ENCODE measurements at regions not wholly inside any gene's neighbourhood (a gene's known extent, or its start where the extent isn't known, plus 50 kb on each side); places are given as distances from the start of the nearest gene placed in this dataset.

DNA sequence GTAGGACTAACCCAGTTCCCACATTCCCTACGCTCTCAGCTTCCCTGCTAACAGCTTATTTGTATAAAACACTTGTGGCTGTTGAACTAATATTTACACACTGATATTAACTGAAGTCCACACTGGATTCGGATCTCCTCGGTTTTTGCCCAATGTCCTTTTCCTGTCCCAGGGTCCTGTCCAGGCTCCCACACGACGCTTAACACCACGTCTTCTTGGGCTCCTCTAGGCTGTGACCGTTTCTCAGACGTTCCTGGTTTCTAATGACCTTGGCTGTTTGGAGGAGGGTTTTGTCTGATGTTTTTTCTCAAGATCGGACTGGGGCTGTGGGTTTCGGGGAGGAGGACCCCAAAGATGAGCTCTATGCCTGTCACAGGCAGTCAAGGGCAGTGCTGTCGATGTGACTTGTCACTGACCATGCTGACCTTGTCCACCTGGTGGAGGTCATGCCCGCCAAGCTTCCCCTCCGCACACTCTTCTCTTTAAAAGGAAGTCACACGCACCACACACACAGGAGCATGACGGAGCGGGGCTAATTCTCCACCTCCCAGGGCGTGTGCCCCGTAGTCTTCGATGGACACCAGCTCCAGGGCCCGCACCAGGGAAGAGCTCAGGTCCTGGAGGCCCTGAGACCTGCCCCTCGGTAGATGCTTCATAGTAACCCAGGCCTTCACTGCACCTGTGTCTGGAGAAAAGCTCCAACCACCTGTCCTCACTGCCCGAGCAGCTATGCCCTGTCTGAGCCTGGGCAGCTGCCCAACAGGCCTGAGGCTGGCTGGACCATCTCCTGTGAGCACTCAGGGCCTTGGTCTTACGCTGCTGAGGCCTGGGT is 72.0 kb downstream of the TTLL2 start:
- TF ChIP-seq, protein P1, sequence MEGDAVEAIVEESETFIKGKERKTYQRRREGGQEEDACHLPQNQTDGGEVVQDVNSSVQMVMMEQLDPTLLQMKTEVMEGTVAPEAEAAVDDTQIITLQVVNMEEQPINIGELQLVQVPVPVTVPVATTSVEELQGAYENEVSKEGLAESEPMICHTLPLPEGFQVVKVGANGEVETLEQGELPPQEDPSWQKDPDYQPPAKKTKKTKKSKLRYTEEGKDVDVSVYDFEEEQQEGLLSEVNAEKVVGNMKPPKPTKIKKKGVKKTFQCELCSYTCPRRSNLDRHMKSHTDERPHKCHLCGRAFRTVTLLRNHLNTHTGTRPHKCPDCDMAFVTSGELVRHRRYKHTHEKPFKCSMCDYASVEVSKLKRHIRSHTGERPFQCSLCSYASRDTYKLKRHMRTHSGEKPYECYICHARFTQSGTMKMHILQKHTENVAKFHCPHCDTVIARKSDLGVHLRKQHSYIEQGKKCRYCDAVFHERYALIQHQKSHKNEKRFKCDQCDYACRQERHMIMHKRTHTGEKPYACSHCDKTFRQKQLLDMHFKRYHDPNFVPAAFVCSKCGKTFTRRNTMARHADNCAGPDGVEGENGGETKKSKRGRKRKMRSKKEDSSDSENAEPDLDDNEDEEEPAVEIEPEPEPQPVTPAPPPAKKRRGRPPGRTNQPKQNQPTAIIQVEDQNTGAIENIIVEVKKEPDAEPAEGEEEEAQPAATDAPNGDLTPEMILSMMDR (IDR thresholded peaks at IDR 0.05) = no peak
- TF ChIP-seq POLR2A (IDR thresholded peaks at IDR 0.05) = no peak
- no peak overlapping the region for H3K27ac ChIP-seq
- no peaks in the 10 kb centered on the region for H3K9me3 ChIP-seq
- 56 to 77% methylated on average over 8 to 11 of the region's 23 CpGs for WGBS, 2 donors
- DNase-seq = no peak
- H3K27me3 ChIP-seq = peaks cover 0 to 8% (median 0%) of the 10 kb centered on the region in 4 donors
- no peaks in the 10 kb centered on the region for H3K4me1 ChIP-seq
- intact Hi-C loops (cut with DNase I) = no loop called here
- no peak overlapping the region for H3K4me3 ChIP-seq
- no peaks in the 10 kb centered on the region for H3K36me3 ChIP-seq

GRCh38 chr6:167397712-167398111 is 72.8 kb downstream of the TTLL2 start:
- Histone ChIP-seq H3K27me3 (peaks cover 0 to 13% (median 0%) of the 10 kb centered on the region in 4 donors), H3K4me1 (no peaks in the 10 kb centered on the region), H3K36me3 (no peaks in the 10 kb centered on the region), H3K9me3 (no peaks in the 10 kb centered on the region), H3K4me3 (no peak overlapping the region), H3K27ac (no peak overlapping the region)
- no peak for DNase-seq
- intact Hi-C loops (cut with DNase I) = no loop called here
- TF ChIP-seq, protein P1 (IDR thresholded peaks at IDR 0.05) = no peak
- TF ChIP-seq POLR2A (IDR thresholded peaks at IDR 0.05) = no peak
- 80 to 98% methylated on average over 4 to 5 of the region's 6 CpGs for WGBS, 2 donors

DNA sequence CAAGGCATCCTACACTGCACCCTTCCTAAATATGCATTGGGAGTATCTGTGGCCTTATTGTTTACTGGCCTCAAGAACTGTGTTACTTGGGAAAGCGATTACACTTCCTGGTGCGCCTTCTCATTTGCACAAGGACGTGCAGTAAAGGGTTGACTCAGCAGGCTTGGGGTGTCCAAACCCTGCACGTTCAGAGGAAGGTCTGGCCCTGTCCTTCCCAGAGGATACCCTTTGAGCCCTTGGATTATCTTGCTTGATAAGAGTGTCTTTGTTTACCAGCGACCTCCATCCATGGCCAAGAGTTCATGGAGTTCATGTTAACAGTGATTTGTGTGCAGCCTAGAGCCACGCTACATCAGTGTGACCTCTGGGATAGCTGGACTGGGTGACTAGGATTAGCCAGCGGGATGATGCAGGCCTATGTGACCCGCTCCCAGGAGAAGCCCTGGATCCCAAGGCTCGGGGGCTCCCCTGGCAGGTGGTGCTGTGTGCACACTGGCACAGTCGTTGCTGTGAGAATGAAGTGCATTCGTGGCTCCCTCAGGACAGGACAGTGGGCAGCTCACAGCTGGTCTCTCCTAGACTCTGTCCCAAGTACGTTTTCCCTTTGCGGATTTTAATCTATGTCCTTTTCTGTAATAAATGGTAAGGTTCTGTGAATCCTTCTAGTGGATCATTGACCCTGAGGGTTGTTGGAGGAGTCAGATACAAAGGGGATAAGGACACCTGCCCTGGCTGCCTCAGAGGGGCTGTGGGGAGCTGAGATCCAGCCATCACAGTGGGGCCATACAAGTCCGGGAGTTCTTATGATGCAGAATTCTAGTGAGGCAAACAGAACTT is 73.5 kb downstream of the TTLL2 start:
- Histone ChIP-seq H3K4me3 (no peak overlapping the region), H3K4me1 (no peaks in the 10 kb centered on the region), H3K27me3 (peaks cover 0 to 13% (median 0%) of the 10 kb centered on the region in 4 donors), H3K9me3 (no peaks in the 10 kb centered on the region), H3K36me3 (no peaks in the 10 kb centered on the region), H3K27ac (no peak overlapping the region)
- WGBS, 2 donors = 87 to 88% methylated on average over 4 to 6 of the region's 14 CpGs
- no peak for DNase-seq
- intact Hi-C loops (cut with DNase I) = no loop called here
- TF ChIP-seq, protein P1 (IDR thresholded peaks at IDR 0.05) = no peak
- TF ChIP-seq POLR2A (IDR thresholded peaks at IDR 0.05) = no peak

- WGBS, 2 donors = 71 to 90% methylated on average over 2 to 4 of the region's 6 CpGs
- no peak for DNase-seq
- no peak for TF ChIP-seq POLR2A (IDR thresholded peaks at IDR 0.05)
- TF ChIP-seq, protein P1 (IDR thresholded peaks at IDR 0.05) = no peak
These were observed 74.1 kb downstream of the TTLL2 start for GRCh38 chr6:167399051-167399387.

GRCh38 chr6:167399599-167399998 is 74.7 kb downstream of the TTLL2 start:
- TF ChIP-seq, protein P1 (IDR thresholded peaks at IDR 0.05) = no peak
- TF ChIP-seq POLR2A (IDR thresholded peaks at IDR 0.05) = no peak
- intact Hi-C loops (cut with DNase I) = no loop called here
- no peak for DNase-seq

More at GRCh38 chr6:167399051-167399387, 74.1 kb downstream of the TTLL2 start:
- Histone ChIP-seq H3K4me3 (no peak overlapping the region), H3K4me1 (no peaks in the 10 kb centered on the region), H3K9me3 (no peaks in the 10 kb centered on the region), H3K27me3 (peaks cover 0 to 13% (median 0%) of the 10 kb centered on the region in 4 donors), H3K36me3 (no peaks in the 10 kb centered on the region), H3K27ac (no peak overlapping the region)
- intact Hi-C loops (cut with DNase I) = no loop called here

More at GRCh38 chr6:167399599-167399998, 74.7 kb downstream of the TTLL2 start:
- WGBS, 2 donors = 82 to 86% methylated on average over 17 of the region's 17 CpGs
- no peaks in the 10 kb centered on the region for H3K4me1 ChIP-seq
- H3K4me3 ChIP-seq = no peak overlapping the region
- H3K36me3 ChIP-seq = no peaks in the 10 kb centered on the region
- H3K27ac ChIP-seq = no peak overlapping the region
- H3K27me3 ChIP-seq = peaks cover 0 to 15% (median 0%) of the 10 kb centered on the region in 4 donors
- H3K9me3 ChIP-seq = no peaks in the 10 kb centered on the region
